Tibial artery (tissue), 4 donors: ENCODE measurements at regions not wholly inside any gene's neighbourhood (a gene's known extent, or its start where the extent isn't known, plus 50 kb on each side); places are given as distances from the start of the nearest gene placed in this dataset.

Experiments used
- DNase-seq, 2 donors: peaks; one replicate each; pipeline ENCODE4 v3.0.0-alpha.2; 2019
- H3K27ac ChIP-seq, 2 donors: fragments of 200-600 bp; sonication (generic) in 1 of 2; 1 replicate in 1 of 2; 2 replicates in 1 of 2; pipeline ENCODE4 v1.5.1; 2018 to 2019; ENCODE audit warnings: mild to moderate bottlenecking in 1 of 2
- H3K27me3 ChIP-seq, 2 donors: fragments of 200-600 bp; sonication (generic) in 1 of 2; one replicate each; pipeline versions ENCODE4 v1.5.1 to v1.6.0; 2016 to 2019
- H3K36me3 ChIP-seq, 3 donors: fragments of 200-600 bp; sonication (generic) in 2 of 3; one replicate each; pipeline ENCODE4 v1.5.1; 2016 to 2019; ENCODE audit warnings: mild to moderate bottlenecking in 2 of 3
- H3K4me1 ChIP-seq, 4 donors: fragments of 200-600 bp; sonication (generic) in 2 of 4; 1 replicate in 3 of 4; 2 replicates in 1 of 4; pipeline ENCODE4 v1.5.1; 2016 to 2019
- H3K4me3 ChIP-seq, 2 donors: fragments of 200-600 bp; sonication (generic) in 1 of 2; 1 replicate in 1 of 2; 2 replicates in 1 of 2; pipeline ENCODE4 v1.5.1; 2018 to 2019; ENCODE audit warnings: mild to moderate bottlenecking in 2 of 2
- H3K9me3 ChIP-seq, 3 donors: fragments of 200-600 bp; sonication (generic) in 1 of 3; one replicate each; pipeline ENCODE4 v1.5.1; 2016 to 2019
- intact Hi-C: fragments of 100-400 bp; cut with DNase I; formaldehyde crosslinking; loops from one replicate; pipeline ENCODE4 v1.15.0; 2023; ENCODE audit warnings: low total_unique reads
- TF ChIP-seq, protein P1 (sequence below), 2 experiments: fragments of 200-600 bp in 1 of 2; fragments of 450-650 bp in 1 of 2; IDR thresholded peaks; one replicate each; pipeline ENCODE4 v1.5.1; 2017 to 2019; ENCODE audit warnings: antibody characterized with exemption in 2 of 2, mild to moderate bottlenecking in 1 of 2, moderate library complexity in 1 of 2

GRCh38 chr1:177547200-177547599 is 376.4 kb downstream of the BRINP2 start:
- H3K4me3 ChIP-seq = no peak overlapping the region
- no peak for DNase-seq
- H3K27ac ChIP-seq = no peak overlapping the region
- no peaks in the 10 kb centered on the region for H3K9me3 ChIP-seq
- TF ChIP-seq, protein P1, sequence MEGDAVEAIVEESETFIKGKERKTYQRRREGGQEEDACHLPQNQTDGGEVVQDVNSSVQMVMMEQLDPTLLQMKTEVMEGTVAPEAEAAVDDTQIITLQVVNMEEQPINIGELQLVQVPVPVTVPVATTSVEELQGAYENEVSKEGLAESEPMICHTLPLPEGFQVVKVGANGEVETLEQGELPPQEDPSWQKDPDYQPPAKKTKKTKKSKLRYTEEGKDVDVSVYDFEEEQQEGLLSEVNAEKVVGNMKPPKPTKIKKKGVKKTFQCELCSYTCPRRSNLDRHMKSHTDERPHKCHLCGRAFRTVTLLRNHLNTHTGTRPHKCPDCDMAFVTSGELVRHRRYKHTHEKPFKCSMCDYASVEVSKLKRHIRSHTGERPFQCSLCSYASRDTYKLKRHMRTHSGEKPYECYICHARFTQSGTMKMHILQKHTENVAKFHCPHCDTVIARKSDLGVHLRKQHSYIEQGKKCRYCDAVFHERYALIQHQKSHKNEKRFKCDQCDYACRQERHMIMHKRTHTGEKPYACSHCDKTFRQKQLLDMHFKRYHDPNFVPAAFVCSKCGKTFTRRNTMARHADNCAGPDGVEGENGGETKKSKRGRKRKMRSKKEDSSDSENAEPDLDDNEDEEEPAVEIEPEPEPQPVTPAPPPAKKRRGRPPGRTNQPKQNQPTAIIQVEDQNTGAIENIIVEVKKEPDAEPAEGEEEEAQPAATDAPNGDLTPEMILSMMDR (IDR thresholded peaks at IDR 0.05) = no peak
- intact Hi-C loops = no loop called here
- H3K27me3 ChIP-seq = no peaks in the 10 kb centered on the region
- H3K4me1 ChIP-seq = no peaks in the 10 kb centered on the region
- no peaks in the 10 kb centered on the region for H3K36me3 ChIP-seq

DNA sequence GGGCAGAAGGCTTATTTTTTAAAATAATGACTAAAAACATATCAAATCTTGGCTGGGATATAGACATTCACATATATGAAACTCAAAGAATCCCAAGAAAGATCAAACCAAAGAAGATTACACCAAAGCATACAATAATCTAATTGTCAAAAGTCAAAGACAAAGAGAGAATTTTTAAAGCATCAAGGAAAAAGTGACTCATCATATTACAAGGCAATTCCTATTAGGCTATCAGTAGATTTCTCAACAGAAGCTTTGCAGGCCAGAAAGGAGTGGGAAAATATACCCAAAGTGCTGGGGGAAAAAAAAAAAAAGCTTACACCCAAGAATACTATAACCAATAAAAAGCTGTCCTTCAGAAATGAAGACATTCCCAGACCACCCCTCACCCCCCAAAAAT is 375.6 kb downstream of the BRINP2 start:
- H3K27me3 ChIP-seq = no peaks in the 10 kb centered on the region
- intact Hi-C loops = no loop called here
- H3K9me3 ChIP-seq = no peaks in the 10 kb centered on the region
- H3K4me1 ChIP-seq = no peaks in the 10 kb centered on the region
- H3K36me3 ChIP-seq = no peaks in the 10 kb centered on the region
- H3K27ac ChIP-seq = no peak overlapping the region
- no peak for DNase-seq
- TF ChIP-seq, protein P1 (IDR thresholded peaks at IDR 0.05) = no peak
- H3K4me3 ChIP-seq = no peak overlapping the region

DNA sequence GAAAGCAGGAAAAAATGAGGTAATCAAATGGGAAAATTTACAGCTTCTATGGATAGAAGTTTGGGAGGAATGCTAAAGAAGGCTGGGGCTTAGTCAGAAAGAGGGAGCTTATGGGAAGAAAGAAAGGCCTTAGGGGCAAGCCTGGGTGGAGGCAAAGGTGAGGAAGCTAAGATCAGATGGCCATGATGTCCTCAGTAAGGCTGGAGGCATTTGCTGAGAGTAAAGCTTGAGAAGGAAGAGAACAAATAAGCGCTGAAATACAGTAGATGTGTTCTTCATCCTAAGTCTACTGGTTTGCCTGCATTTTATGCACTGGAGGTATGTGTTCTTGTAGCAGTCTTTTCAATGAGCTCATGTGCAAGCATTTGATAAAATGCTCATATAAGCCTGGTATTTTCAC is 355.4 kb downstream of the BRINP2 start:
- H3K27ac ChIP-seq = no peak overlapping the region
- H3K4me1 ChIP-seq = no peaks in the 10 kb centered on the region
- TF ChIP-seq, protein P1 (IDR thresholded peaks at IDR 0.05) = no peak
- DNase-seq = no peak
- no peaks in the 10 kb centered on the region for H3K36me3 ChIP-seq
- H3K4me3 ChIP-seq = no peak overlapping the region
- no peaks in the 10 kb centered on the region for H3K27me3 ChIP-seq
- intact Hi-C loops = no loop called here
- H3K9me3 ChIP-seq = no peaks in the 10 kb centered on the region

GRCh38 chr1:177525176-177525575 is 354.4 kb downstream of the BRINP2 start:
- Histone ChIP-seq H3K4me3 (no peak overlapping the region), H3K27me3 (no peaks in the 10 kb centered on the region), H3K4me1 (no peaks in the 10 kb centered on the region), H3K9me3 (no peaks in the 10 kb centered on the region), H3K36me3 (no peaks in the 10 kb centered on the region), H3K27ac (no peak overlapping the region)
- TF ChIP-seq, protein P1 (IDR thresholded peaks at IDR 0.05) = no peak
- intact Hi-C loops = no loop called here
- no peak for DNase-seq

- intact Hi-C loops = no loop called here
- no peaks in the 10 kb centered on the region for H3K27me3 ChIP-seq
Measured at GRCh38 chr1:177517546-177517945, 346.8 kb downstream of the BRINP2 start.

More at GRCh38 chr1:177517546-177517945, 346.8 kb downstream of the BRINP2 start:
- Histone ChIP-seq H3K4me3 (no peak overlapping the region), H3K9me3 (no peaks in the 10 kb centered on the region), H3K36me3 (no peaks in the 10 kb centered on the region), H3K27ac (no peak overlapping the region), H3K4me1 (no peaks in the 10 kb centered on the region)
- TF ChIP-seq, protein P1 (IDR thresholded peaks at IDR 0.05) = no peak
- no peak for DNase-seq
